ENCODE measurements at regions not wholly inside any gene's neighbourhood (a gene's known extent, or its start where the extent isn't known, plus 50 kb on each side); places are given as distances from the start of the nearest gene placed in this dataset.
"Not testable (repeated sequence)": the region's sequence is repeated elsewhere in the genome, so short reads cannot be mapped to it uniquely, and the experiment has no call there.

DNA sequence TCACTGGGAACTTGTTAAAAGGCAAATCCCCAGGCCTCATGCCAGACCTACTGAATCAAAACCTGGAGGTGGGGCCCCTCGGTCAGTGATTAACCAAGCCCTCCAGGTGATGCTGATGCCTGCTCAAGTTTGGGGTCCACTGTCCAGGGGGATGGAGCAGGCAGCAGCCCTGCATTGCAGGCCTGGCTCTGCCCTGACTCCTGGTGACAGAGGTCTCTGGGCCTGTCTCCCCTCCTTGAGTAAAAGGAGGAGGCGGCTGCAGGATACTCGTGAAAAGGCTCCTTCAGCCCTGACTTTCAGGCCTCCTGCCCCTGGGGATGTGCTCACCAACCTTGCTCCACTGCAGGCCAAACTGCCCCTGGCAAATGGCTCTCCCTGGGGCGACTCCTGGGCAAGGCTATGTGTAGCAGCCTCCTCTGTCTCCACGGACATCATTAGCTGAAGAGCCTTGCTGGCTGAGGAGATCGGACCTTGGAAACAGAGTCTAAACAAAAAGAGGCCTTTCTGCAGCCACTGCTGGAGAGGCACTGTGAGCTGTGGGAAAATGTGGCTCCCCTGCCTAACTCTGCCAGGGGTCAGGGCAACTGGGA is 134.8 kb upstream of the ALDH1B1 start:
- DNase-seq (no peak), ATAC-seq (no peak)
- Mint-ChIP-seq H3K4me1 (no peaks in the 10 kb centered on the region), H3K27ac (no peak overlapping the region), H3K27me3 (no peaks in the 10 kb centered on the region), H3K9me3 (no peaks in the 10 kb centered on the region), H3K4me3 (no peak overlapping the region)

DNA sequence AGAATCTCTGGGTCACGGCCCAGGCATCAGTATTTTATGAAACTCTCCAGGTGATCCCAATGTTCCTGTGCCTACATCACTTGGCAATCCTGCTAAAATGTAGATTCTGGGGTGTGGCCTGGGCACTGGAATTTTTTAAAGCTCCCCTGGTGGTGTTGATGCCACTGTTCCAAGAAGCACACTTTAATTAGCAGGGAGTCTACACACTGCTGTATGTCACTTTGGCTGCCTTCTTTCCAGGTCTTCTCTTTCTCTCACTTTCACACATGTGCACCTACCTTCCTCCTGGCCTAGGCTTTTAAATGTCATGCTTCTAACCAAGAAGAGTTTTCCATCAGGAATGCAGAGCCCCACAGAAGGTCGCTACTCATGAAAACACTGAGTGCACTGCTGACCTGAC is 136.0 kb upstream of the ALDH1B1 start:
- H3K4me3 Mint-ChIP-seq: no peak overlapping the region
- no peak for ATAC-seq
- H3K27ac Mint-ChIP-seq: no peak overlapping the region
- H3K4me1 Mint-ChIP-seq: no peaks in the 10 kb centered on the region
- H3K9me3 Mint-ChIP-seq: no peaks in the 10 kb centered on the region
- H3K27me3 Mint-ChIP-seq: no peaks in the 10 kb centered on the region
- no peak for DNase-seq

DNA sequence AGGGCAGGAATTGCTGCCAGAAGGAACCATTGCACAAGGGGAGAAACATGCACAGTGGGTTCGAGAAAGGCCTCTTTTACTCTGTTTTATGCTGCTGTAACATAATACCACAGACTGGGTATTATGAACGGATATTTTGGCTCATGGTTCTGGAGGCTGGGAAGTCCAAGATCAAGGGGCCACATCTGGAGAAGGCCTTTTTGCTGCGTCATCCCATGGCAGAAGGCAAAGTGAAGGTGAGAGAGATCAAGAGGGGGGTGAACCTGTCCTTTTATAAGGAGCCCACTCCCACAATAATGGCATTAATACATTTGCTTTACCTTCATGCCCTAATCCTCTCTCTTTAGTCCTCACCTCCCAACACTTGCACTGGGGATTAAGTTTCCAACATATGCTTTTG is 136.9 kb upstream of the ALDH1B1 start:
- Mint-ChIP-seq H3K4me3 (no peak overlapping the region), H3K27ac (no peak overlapping the region), H3K27me3 (no peaks in the 10 kb centered on the region), H3K4me1 (no peaks in the 10 kb centered on the region), H3K9me3 (no peaks in the 10 kb centered on the region)
- ATAC-seq (no peak), DNase-seq (no peak)

DNA sequence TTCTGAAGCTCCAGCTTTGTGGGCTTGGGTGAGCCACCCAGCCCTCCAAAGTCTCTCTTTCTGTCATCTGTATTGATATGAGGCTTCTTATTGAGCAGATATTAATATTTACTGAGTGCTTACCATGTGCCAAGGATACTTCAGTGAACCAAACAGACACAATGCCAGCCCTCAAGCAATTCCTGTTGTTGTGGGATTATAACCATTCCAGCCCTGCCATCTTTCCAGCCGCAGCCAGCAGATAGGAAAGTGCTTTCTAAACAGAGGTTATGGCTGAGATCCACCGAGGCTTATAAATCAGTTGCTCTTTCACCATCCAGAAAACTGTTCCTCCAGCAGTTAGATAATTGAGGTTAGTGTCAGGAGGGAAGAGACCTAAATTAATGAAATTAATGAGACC is 137.7 kb upstream of the ALDH1B1 start:
- no peak overlapping the region for H3K27ac Mint-ChIP-seq
- H3K9me3 Mint-ChIP-seq: no peaks in the 10 kb centered on the region
- DNase-seq (no peak), ATAC-seq (no peak)
- H3K4me1 Mint-ChIP-seq: no peaks in the 10 kb centered on the region
- no peaks in the 10 kb centered on the region for H3K27me3 Mint-ChIP-seq
- H3K4me3 Mint-ChIP-seq: no peak overlapping the region

DNA sequence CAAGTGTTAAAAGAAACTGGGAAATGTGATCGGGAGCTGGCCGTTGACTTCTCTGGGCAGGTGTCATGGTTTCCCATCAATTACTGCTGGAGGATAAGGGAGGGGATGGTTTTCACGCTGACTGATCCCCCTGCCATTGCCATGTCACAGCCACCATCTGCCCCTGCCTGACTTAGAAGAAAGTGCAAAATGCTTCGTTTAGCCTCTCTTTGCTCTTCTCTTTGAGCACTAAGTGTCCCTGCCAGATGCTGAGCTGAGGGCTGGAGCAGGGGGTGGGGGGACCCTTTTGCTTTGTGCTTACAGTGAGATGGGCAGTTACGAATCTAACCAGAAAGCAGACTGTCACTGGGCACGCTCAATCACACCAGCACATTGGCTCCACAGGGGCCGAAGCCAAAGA is 138.4 kb upstream of the ALDH1B1 start:
- no peaks in the 10 kb centered on the region for H3K4me1 Mint-ChIP-seq
- H3K27me3 Mint-ChIP-seq: no peaks in the 10 kb centered on the region
- no peaks in the 10 kb centered on the region for H3K9me3 Mint-ChIP-seq
- ATAC-seq: no peak
- no peak overlapping the region for H3K4me3 Mint-ChIP-seq
- no peak for DNase-seq
- no peak overlapping the region for H3K27ac Mint-ChIP-seq

DNA sequence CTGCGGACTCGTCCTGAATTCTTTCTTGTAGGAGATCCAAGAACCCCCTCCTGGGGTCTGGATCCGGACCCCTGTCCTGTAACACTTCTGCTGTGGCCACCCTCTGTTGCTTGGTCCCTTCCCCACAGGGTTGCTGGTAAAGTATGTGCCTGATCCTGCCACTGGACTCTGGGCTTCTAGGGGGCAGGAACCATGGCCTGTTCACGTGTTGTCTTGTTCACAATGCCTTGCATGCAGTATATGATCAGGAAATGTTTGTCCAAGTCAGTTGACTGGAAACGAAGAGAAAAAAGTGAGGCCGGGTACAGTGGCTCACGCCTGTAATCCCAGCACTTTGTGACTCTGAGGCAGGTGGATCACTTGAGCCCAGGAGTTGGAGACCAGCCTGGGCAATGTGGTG is 139.3 kb upstream of the ALDH1B1 start:
- H3K4me1 Mint-ChIP-seq: no peaks in the 10 kb centered on the region
- ATAC-seq (no peak), DNase-seq (no peak)
- H3K4me3 Mint-ChIP-seq: no peak overlapping the region
- H3K27me3 Mint-ChIP-seq: no peaks in the 10 kb centered on the region
- H3K9me3 Mint-ChIP-seq: no peaks in the 10 kb centered on the region
- H3K27ac Mint-ChIP-seq: no peak overlapping the region

DNA sequence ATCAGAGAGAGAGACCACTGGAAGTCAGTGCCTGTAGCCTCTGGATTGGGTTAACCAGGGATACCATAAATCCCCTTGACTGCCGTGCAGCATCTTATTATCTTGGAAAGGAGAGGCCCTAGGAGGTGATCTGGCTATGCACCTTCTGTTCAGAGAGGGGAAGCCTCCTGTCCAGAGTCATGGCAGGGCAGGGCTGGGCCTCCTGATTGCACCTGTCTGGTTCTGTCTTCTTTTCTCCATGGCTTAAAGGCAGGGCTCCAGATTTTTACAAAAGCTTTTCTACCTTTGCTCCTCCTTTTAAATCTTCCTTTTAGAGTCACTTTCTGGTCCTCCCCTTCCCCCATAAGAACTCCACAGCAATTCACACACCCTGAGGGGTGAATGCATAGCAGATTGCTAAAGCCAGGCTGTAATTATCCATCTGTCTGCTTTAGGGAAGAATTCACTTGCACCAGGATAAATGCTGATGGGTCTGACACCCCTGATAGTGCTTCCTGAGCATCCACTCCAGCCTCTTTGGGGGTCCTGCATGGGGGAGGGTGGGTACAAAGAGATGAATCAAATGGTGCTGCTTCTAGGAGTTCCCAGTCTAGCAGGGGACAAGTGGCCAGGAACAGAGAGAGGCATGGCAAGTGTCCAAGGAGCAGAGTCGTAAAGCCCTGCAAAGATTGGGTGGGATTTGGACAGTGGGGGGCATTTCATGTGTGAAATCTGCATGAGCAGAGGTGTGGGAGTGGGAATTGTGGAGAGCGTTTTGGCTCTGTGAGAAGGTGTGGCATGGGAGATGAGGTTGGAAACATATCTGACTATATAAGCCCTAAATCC is 141.3 kb upstream of the ALDH1B1 start:
- Mint-ChIP-seq H3K27me3 (no peaks in the 10 kb centered on the region), H3K27ac (peak overlapping the region in 1 of 2 donors; percentile 12), H3K9me3 (no peaks in the 10 kb centered on the region), H3K4me3 (no peak overlapping the region), H3K4me1 (no peaks in the 10 kb centered on the region)
- DNase-seq (no peak), ATAC-seq (no peak)

DNA sequence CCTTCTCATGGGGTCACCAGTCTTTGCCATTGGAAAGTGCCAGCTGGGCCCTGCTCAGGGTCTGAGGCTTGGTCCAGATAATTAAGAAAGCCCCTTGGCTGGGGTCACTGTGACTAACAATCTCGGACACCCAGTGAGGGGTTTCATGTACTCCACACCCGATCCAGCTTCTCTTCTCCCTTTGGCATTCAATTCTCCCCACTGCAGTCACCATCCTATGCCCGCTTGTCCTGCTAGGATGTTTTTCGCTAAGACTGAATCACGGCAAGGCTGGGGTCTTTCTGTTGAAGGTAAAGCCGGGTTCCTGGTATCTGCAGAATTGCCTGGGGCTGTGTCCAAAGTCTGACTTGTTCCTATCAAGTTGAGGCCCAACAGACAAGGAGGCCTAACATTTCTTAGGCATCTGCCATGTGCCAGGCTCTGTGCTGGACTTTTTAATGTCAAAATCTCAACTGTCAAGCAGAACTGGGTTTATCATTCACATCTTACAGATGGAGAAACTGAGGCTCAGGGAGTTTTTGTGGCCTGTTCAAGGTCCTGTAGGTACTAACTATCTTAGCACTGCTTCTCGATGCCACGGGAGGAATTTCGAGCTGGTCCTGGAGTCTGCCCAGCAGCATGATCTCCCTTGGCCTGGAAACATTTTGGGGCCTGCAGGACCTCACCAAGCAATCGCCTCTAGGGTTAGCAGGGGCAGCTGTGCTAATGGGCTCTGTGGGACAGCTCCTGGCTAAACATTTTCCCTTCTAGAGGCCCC is 142.0 kb upstream of the ALDH1B1 start:
- Mint-ChIP-seq H3K27me3 (no peaks in the 10 kb centered on the region), H3K27ac (peak overlapping the region in 1 of 2 donors; percentile 12), H3K4me3 (no peak overlapping the region), H3K4me1 (no peaks in the 10 kb centered on the region), H3K9me3 (no peaks in the 10 kb centered on the region)
- no peak for DNase-seq
- no peak for ATAC-seq

DNA sequence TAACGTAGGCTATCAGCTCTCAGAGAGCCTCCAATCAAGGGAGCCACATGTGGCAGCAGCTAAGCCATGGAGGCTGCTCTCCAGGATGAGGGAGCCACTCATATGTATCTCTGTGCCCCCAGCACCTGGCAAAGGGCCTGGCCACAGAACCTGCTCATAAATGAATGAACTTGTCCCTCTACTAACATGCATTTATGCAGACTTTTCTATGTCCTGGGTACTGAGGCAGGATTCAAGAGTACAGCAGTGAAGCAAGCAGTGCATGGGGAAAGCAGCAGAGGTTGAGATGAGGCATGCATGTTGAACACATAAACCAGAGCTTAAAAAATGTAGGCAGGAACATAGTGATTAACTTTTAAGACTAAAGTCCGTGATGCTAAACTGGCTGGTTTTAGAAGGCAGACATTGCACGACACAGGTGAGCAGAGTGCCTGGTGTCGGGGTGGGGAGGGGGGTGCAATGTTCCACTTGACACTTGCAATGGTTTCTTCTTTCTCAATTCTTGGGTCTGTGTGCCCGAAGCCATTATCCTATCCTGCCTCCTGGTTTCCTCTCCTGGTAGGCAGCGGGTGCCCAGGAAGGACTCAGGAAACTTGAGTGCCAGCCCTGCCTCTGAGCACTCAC is 142.8 kb upstream of the ALDH1B1 start:
- Mint-ChIP-seq H3K4me3 (no peak overlapping the region), H3K27me3 (no peaks in the 10 kb centered on the region), H3K27ac (no peak overlapping the region), H3K9me3 (no peaks in the 10 kb centered on the region), H3K4me1 (no peaks in the 10 kb centered on the region)
- DNase-seq (no peak), ATAC-seq (no peak)

DNA sequence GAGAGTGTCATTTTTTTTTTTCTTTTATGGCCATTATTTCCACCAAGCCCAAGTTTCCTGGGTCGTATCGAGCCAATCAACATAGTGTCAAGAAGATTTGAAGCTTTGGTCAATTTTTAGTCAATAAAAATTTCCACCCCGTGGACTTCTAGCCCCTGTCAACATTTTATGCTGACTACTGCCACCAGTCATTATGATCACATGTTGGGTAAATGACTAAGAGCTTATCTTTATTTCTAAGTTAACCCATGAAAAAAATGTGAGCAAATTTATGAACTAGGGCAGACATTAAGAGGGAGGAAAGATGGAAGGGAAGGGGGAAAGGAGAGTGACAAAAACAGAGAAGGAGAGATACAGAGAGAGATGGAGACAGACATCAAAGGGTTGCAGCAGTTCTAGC is 143.5 kb upstream of the ALDH1B1 start:
- H3K27me3 Mint-ChIP-seq: no peaks in the 10 kb centered on the region
- DNase-seq (no peak), ATAC-seq (no peak)
- no peaks in the 10 kb centered on the region for H3K4me1 Mint-ChIP-seq
- no peak overlapping the region for H3K27ac Mint-ChIP-seq
- H3K9me3 Mint-ChIP-seq: no peaks in the 10 kb centered on the region
- no peak overlapping the region for H3K4me3 Mint-ChIP-seq

DNA sequence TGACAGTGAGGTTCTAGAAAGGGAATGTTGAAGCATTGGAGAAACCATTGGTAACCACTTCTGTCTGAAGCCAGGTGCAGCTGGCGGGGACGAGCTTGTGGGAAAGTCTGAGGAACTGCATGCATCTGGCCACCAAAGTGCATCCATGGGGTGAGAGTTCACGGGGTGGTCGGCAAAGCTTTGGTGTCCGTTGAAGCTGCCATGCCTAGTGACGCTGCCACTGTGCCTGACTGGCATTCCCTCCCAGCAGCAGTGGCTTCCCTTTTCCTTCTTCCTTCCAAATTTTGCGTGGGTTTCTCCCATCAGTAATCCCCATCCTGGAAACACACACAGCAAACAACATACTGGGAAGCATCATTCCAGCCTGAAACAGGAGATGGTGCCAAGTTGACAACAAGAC is 145.7 kb upstream of the ALDH1B1 start:
- no peak for ATAC-seq
- no peaks in the 10 kb centered on the region for H3K4me1 Mint-ChIP-seq
- no peak overlapping the region for H3K4me3 Mint-ChIP-seq
- H3K27me3 Mint-ChIP-seq: no peaks in the 10 kb centered on the region
- no peak for DNase-seq
- H3K9me3 Mint-ChIP-seq: no peaks in the 10 kb centered on the region
- no peak overlapping the region for H3K27ac Mint-ChIP-seq

DNA sequence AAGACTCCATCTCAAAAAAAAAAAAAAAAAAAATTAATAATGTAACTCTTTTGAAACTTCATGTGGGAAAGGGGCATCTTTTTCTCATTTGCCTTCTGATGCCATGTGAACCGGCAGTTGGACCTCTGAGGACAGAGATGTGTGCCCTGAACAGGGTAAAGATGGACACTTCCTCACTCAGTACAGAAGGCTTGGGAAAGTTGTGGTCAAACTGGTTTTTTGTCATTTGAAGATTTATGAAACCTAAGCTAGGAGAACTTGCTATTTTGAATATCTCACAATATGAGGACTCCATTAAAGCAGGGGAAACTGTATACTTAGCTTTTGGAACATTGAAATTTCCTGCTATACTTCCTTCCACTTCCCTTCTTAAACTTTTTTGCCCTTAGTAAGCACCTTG is 147.5 kb upstream of the ALDH1B1 start:
- Mint-ChIP-seq H3K27ac (no peak overlapping the region), H3K4me3 (no peak overlapping the region), H3K9me3 (no peaks in the 10 kb centered on the region)

DNA sequence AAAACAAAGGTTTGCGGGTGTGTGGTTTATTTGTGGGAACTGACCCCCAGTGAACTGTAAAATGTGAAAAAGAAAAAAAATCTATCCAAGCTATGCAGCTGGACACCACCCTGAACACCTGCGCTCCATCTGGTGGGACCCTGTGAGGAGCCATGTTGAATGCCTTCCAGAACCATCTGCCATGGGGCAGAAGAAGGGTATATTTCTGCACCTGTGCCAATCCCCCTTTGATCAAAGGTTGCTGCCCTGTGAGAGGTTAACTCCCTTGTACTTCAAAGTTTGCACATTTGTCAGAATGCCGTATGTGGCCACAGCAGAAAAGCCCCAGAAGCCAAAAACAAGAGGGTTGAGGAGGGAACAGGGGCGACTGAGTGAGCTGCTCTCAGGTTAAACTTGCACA is 148.5 kb upstream of the ALDH1B1 start:
- no peak overlapping the region for H3K27ac Mint-ChIP-seq
- no peaks in the 10 kb centered on the region for H3K4me1 Mint-ChIP-seq
- ATAC-seq: no peak
- no peak overlapping the region for H3K4me3 Mint-ChIP-seq
- no peak for DNase-seq
- H3K9me3 Mint-ChIP-seq: no peaks in the 10 kb centered on the region
- H3K27me3 Mint-ChIP-seq: no peaks in the 10 kb centered on the region

More for the DNA sequence above, 147.5 kb upstream of the ALDH1B1 start:
- H3K27me3 Mint-ChIP-seq: no peaks in the 10 kb centered on the region
- ATAC-seq: no peak
- DNase-seq: no peak
- no peaks in the 10 kb centered on the region for H3K4me1 Mint-ChIP-seq

DNA sequence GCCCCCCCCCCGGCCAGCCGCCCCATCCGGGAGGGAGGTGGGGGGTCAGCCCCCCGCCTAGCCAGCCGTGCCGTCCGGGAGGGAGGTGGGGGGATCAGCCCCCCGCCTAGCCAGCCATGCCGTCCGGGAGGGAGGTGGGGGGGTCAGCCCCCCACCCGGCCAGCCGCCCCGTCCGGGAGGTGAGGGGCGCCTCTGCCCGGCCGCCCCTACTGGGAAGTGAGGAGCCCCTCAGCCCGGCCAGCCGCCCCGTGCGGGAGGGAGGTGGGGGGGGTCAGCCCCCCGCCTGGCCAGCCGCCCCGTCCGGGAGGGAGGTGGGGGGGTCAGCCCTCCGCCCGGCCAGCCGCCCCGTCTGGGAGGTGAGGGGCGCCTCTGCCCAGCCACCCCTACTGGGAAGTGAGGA is 150.4 kb upstream of the ALDH1B1 start:
- not testable (repeated sequence) for H3K4me1 Mint-ChIP-seq, DNase-seq, ATAC-seq, H3K4me3 Mint-ChIP-seq, H3K9me3 Mint-ChIP-seq, H3K27me3 Mint-ChIP-seq, H3K27ac Mint-ChIP-seq

DNA sequence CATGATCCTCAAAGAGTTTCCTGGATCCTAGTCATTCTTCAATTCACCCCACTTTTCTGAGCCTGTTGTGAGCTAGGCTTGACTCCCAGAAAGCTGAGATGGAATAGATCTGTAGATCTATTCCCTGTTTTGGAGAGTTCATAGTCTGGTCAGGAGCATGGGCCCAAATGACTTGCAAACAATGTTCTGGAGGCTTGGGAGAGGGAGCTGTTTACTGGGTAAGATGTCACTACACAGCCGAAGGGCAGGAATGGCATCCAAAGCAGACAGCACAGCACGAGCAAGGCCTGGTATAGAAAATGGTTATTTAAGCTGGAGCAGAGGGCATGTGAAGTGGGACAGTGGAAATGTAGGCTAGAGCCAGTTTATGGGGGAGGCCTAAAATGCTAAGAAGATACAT is 152.5 kb upstream of the ALDH1B1 start:
- Mint-ChIP-seq H3K9me3 (no peaks in the 10 kb centered on the region), H3K4me3 (no peak overlapping the region), H3K4me1 (no peaks in the 10 kb centered on the region), H3K27ac (no peak overlapping the region), H3K27me3 (no peaks in the 10 kb centered on the region)
- DNase-seq: no peak
- ATAC-seq: no peak

DNA sequence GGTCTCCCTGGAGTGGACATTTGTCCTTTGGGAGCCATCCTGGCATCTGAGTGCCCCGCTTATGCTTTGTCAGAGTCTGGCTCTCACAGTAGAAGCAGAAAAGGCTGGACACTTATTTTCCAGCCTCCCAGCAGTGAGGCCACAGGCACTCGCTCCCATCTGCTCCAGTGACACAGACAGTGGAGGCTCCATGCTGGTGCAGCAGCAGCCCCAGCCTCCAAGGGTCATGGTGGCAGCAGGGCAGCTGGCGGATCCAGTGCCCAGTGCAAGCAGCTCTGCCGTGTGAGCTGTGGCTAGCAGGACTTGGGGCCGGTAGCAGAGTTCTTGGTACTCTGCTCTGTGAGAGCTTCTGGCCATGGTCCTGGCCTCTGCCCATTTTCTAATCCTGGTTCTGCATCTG is 157.3 kb upstream of the ALDH1B1 start:
- ATAC-seq (no peak), DNase-seq (no peak)
- no peak overlapping the region for H3K4me3 Mint-ChIP-seq
- H3K27me3 Mint-ChIP-seq: no peaks in the 10 kb centered on the region
- no peak overlapping the region for H3K27ac Mint-ChIP-seq
- H3K4me1 Mint-ChIP-seq: no peaks in the 10 kb centered on the region
- no peaks in the 10 kb centered on the region for H3K9me3 Mint-ChIP-seq

Measured in stimulated activated naive CD8-positive, alpha-beta T cell treated with anti-CD3 and anti-CD28 coated beads, Interleukin-15, amount 100 ng/mL, for 72 hours (primary cell).